Liver (tissue), 3 donors: ENCODE measurements at regions not wholly inside any gene's neighbourhood (a gene's known extent, or its start where the extent isn't known, plus 50 kb on each side); places are given as distances from the start of the nearest gene placed in this dataset.

Source experiments
- CTCF ChIP-seq: fragments of 150-350 bp; IDR thresholded peaks from 2 replicates; pipeline ENCODE4 v1.5.1; 2017; ENCODE audit warnings: improper control_type of control experiment, low read depth, low read length; ENCODE audit not compliant: missing input control
- MAX ChIP-seq: IDR thresholded peaks from 2 replicates; pipeline ENCODE4 v1.6.1; 2016; ENCODE audit warnings: antibody characterized with exemption
- RAD21 ChIP-seq, 2 donors: IDR thresholded peaks; 2 replicates each; pipeline ENCODE4 v1.6.1; 2016; ENCODE audit warnings: antibody characterized with exemption in 2 of 2, mild to moderate bottlenecking in 2 of 2
- REST ChIP-seq: IDR thresholded peaks from 2 replicates; pipeline ENCODE4 v1.6.1; 2016; ENCODE audit warnings: antibody characterized with exemption, mild to moderate bottlenecking
- donor health status: healthy.
- donor health status: healthy.

GRCh38 chr22:49449811-49450446 is 377.7 kb downstream of the BRD1 start:
- TF ChIP-seq CTCF (no peak), RAD21 (IDR thresholded peaks at IDR 0.05) (no peak), REST (no peak), MAX (no peak)
